ENCODE measurements at regions not wholly inside any gene's neighbourhood (a gene's known extent, or its start where the extent isn't known, plus 50 kb on each side); places are given as distances from the start of the nearest gene placed in this dataset.

DNA sequence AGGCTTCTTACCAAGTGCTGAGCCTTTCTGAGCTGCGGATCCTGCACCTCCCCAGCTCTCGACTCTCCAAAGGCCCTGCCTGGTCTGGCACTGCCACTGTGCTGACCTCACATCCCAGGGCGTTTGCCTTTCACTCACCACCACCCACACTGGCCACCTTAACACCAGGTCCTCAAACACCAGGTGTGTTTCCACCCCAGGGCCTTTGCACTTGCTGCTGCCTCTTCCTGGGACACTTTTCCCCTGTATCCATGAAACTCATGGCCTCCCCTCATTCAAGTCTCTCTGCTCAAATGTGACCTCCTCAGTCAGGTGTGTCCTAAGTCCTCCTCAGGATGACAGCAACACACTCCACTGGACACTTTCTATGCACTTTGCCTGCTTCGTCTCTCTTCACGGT, 51.4 kb upstream of the ANO1 start:
- DNase-seq (ENCODE audit: low read depth), result no peak
- H3K4me3 ChIP-seq (ENCODE audit: low read depth, low read length), result no peak overlapping the region
- TF ChIP-seq, protein P1, sequence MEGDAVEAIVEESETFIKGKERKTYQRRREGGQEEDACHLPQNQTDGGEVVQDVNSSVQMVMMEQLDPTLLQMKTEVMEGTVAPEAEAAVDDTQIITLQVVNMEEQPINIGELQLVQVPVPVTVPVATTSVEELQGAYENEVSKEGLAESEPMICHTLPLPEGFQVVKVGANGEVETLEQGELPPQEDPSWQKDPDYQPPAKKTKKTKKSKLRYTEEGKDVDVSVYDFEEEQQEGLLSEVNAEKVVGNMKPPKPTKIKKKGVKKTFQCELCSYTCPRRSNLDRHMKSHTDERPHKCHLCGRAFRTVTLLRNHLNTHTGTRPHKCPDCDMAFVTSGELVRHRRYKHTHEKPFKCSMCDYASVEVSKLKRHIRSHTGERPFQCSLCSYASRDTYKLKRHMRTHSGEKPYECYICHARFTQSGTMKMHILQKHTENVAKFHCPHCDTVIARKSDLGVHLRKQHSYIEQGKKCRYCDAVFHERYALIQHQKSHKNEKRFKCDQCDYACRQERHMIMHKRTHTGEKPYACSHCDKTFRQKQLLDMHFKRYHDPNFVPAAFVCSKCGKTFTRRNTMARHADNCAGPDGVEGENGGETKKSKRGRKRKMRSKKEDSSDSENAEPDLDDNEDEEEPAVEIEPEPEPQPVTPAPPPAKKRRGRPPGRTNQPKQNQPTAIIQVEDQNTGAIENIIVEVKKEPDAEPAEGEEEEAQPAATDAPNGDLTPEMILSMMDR (IDR thresholded peaks at IDR 0.05; ENCODE audit: low read depth, low read length, missing control alignments), result no peak

DNA sequence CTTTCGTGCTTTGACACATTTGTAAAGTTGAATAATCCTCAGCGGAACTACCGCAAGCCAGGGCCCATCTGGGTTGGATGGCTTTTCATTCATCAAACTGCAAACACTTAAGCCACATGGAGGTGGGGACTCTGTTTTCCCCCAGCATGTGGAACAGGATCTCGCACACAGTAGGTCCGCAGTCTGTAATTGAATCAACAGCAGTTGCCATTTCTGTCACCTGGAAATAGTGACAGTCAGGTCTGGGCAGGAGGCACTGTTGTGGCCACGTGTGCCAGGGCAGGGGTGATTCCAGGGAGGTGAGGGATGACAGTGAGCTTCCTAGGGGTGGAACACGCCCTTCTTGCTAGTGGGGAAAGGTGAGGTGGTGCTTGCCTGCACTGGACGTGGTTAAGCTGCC, 50.7 kb upstream of the ANO1 start:
- no peak overlapping the region for H3K4me3 ChIP-seq (ENCODE audit: low read depth, low read length)
- TF ChIP-seq, protein P1 (IDR thresholded peaks at IDR 0.05; ENCODE audit: low read depth, low read length, missing control alignments), result no peak
- DNase-seq (ENCODE audit: low read depth), result no peak

DNA sequence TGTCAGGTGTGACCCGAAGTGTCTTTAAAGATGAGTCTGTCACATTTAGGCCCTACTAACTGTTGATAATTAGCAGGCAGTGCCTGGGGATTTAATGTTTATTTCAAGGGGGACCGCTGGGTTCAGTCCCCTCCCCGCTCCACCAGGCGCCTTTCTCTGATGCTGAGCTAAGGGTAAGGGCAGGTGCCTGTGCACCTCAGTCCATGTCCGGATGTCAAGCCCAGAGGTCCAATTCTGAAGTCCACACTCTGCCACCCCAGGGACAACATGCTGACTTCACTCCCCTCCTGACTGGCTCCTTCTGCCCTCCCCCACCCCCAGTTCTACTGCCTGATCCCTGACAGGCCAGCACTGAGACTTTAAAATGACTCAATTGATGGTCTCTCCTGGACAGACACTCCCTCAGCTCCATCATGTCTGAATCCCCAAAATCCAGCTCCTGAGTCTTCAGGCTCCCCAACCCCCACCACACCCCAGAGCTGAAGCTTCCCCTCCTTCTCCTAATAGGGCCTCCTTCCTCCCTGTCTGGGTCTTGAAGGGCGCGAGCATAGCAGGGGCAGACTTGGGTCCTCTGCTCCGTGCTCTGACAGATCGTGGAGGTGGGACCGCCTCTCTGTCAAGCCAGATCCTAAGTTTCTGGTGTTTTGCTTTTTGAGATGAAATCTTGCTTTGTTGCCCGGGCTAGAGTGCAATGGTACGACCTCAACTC, 49.8 kb upstream of the ANO1 start:
- H3K4me3 ChIP-seq (ENCODE audit: low read depth, low read length), result no peak overlapping the region
- TF ChIP-seq, protein P1 (IDR thresholded peaks at IDR 0.05; ENCODE audit: low read depth, low read length, missing control alignments), result no peak
- no peak for DNase-seq (ENCODE audit: low read depth)

All from GM12864 (cell line).